Gastrocnemius medialis (tissue), 4 donors: ENCODE measurements at regions not wholly inside any gene's neighbourhood (a gene's known extent, or its start where the extent isn't known, plus 50 kb on each side); places are given as distances from the start of the nearest gene placed in this dataset.

Source experiments
- CTCF ChIP-seq, 5 experiments: fragments of 450-650 bp in 3 of 5; fragments of 200-600 bp in 2 of 5; sonication (generic) in 2 of 5; IDR thresholded peaks in 4 of 5; conservative IDR thresholded peaks in 1 of 5; 1 replicate in 4 of 5; 2 replicates in 1 of 5; pipeline ENCODE4 v1.5.1; 2016 to 2019; ENCODE audit warnings: antibody characterized with exemption in 5 of 5, mild to moderate bottlenecking in 3 of 5, moderate library complexity in 3 of 5
- POLR2A ChIP-seq, 2 donors: fragments of 450-650 bp; IDR thresholded peaks; one replicate each; pipeline ENCODE4 v1.6.1; 2017; ENCODE audit warnings: antibody characterized with exemption in 2 of 2, mild to moderate bottlenecking in 2 of 2, moderate library complexity in 2 of 2

- TF ChIP-seq CTCF (IDR thresholded peaks at IDR 0.05 in 4 of 5, conservative IDR thresholded peaks at IDR 0.05 in 1 of 5) (no peak), POLR2A (IDR thresholded peaks at IDR 0.05) (no peak)
These were observed 259.1 kb upstream of the FERMT1 start for GRCh38 chr20:6381887-6382286.
